NB4 (cell line): ENCODE measurements at regions not wholly inside any gene's neighbourhood (a gene's known extent, or its start where the extent isn't known, plus 50 kb on each side); places are given as distances from the start of the nearest gene placed in this dataset.

Source experiments
- DNase-seq: peaks from one replicate; pipeline ENCODE4 v3.0.0; 2010; ENCODE audit warnings: low read depth
- H3K4me3 ChIP-seq: one replicate; pipeline ENCODE4 v1.5.1; 2011; ENCODE audit warnings: mild to moderate bottlenecking, low read depth, low read length, moderate library complexity
- CTCF ChIP-seq: IDR thresholded peaks from one replicate; pipeline ENCODE4 v1.5.1; 2012; ENCODE audit warnings: low read depth, low read length
- MAX ChIP-seq: IDR thresholded peaks from 2 replicates; pipeline ENCODE4 v1.6.1; 2011; ENCODE audit warnings: low read depth, low read length
- MYC ChIP-seq: IDR thresholded peaks from 2 replicates; pipeline ENCODE4 v1.6.1; 2011; ENCODE audit warnings: low read depth, low read length
- POLR2A ChIP-seq: IDR thresholded peaks from 2 replicates; pipeline ENCODE4 v1.6.1; 2011; ENCODE audit warnings: mild to moderate bottlenecking; ENCODE audit not compliant: insufficient read length; ENCODE audit errors: extremely low read depth

- DNase-seq = no peak
- no peak for TF ChIP-seq POLR2A
- TF ChIP-seq MAX = no peak
- no peak for TF ChIP-seq MYC
- TF ChIP-seq CTCF = no peak
- H3K4me3 ChIP-seq = no peak overlapping the region
Measured at GRCh38 chr3:106007512-106007911, 138.7 kb upstream of the CBLB start.

GRCh38 chr3:106008766-106009165 lies 140.0 kb upstream of the CBLB start:
- no peak for TF ChIP-seq CTCF
- TF ChIP-seq POLR2A = no peak
- TF ChIP-seq MYC = no peak
- TF ChIP-seq MAX = no peak
- DNase-seq = no peak
- no peak overlapping the region for H3K4me3 ChIP-seq

- TF ChIP-seq CTCF = no peak
- TF ChIP-seq POLR2A = no peak
- no peak for TF ChIP-seq MYC
- no peak for TF ChIP-seq MAX
- no peak overlapping the region for H3K4me3 ChIP-seq
- DNase-seq = no peak
Measured at GRCh38 chr3:106010829-106011228, 142.0 kb upstream of the CBLB start.

DNA sequence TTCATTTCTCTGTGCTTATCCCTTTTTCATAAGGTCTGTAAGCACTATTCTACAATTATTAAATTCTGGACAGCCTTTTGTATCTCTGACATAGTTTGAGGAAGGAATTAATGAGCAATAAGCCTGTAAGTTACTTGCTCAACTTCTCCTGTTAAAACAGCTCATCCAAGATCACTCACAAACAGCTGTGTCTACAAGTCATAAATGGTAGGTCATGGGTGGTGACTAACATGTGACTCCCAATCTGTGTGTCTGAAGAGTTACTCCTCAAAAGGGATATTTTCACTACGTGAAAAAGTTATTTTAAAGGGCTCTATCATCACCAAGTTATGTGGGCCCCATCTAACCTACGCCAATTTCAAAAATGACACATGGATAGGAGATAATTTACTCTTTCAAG lies 145.2 kb upstream of the CBLB start:
- no peak overlapping the region for H3K4me3 ChIP-seq
- peak; percentile 16 for DNase-seq
- TF ChIP-seq POLR2A (no peak), CTCF (no peak), MYC (no peak), MAX (no peak)

DNA sequence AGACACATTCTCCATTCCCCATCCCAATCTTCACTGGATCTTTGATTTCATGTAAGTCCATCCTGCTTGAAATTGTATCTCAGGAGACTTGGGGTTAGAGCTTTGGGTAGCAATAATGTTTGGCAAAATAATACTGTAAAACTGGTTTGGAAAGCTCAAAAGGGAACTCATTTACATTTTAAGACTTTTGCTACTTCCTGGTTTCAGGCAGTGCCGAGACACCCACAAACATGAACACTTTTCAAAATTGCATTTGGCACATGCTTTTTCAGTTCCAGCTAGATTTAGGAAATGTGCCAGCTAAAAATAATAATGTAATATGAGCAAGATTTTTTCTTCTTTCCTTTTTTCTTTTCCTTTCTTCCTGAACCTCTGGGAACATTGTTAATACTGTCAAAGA lies 145.7 kb upstream of the CBLB start:
- no peak for DNase-seq
- TF ChIP-seq MYC = no peak
- no peak for TF ChIP-seq CTCF
- no peak for TF ChIP-seq POLR2A
- no peak for TF ChIP-seq MAX
- no peak overlapping the region for H3K4me3 ChIP-seq

DNA sequence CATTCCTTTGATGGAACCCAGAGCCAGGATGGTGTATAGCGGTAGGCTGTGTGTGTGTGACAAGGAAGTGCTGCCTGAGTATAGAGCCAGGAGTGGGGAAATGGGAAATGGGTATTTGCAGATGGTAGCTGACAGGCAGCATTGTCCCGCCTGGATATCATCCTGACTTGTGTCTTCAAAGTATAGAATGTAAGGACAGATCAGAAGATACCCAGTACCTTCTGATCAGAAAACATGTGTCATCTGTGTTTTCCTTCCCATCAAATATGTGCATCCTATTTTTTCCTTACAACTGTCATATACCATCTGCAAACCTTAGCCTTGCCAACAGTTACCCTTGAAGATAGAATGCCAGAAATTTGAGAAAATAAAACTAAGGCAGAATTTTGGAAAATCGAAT lies 146.2 kb upstream of the CBLB start:
- H3K4me3 ChIP-seq = no peak overlapping the region
- DNase-seq = no peak
- no peak for TF ChIP-seq POLR2A
- TF ChIP-seq MAX = no peak
